Heart right ventricle (tissue), 16 donors: ENCODE measurements at regions not wholly inside any gene's neighbourhood (a gene's known extent, or its start where the extent isn't known, plus 50 kb on each side); places are given as distances from the start of the nearest gene placed in this dataset.
A peak's percentile ranks its signal among the peaks of the same experiment; 100 is the strongest.

Experiments used
- ATAC-seq, 8 donors: fragments of 200-7000 bp; cut with Tn5 transposase; one replicate each; pipeline ENCODE4 v1.9.1; 2020; ENCODE audit warnings: mild to moderate bottlenecking in 8 of 8, moderate library complexity in 8 of 8, moderate number of reproducible peaks in 1 of 8
- DNase-seq, 2 donors: peaks; one replicate each; pipeline ENCODE4 v3.0.0-alpha.2; 2020
- H3K27ac ChIP-seq, 10 donors: fragments of 200-600 bp; sonication (generic) in 2 of 10; one replicate each; pipeline versions ENCODE4 v1.5.0 to v1.8.0; 2020 to 2022; ENCODE audit warnings: mild to moderate bottlenecking in 3 of 10
- H3K27me3 ChIP-seq, 7 donors: fragments of 200-600 bp; one replicate each; pipeline ENCODE4 v1.8.0; 2021 to 2022; ENCODE audit warnings: mild to moderate bottlenecking in 2 of 7
- H3K36me3 ChIP-seq, 9 donors: fragments of 200-600 bp; sonication (generic) in 1 of 9; one replicate each; pipeline versions ENCODE4 v1.5.0 to v1.8.0; 2020 to 2022; ENCODE audit warnings: mild to moderate bottlenecking in 2 of 9
- H3K4me1 ChIP-seq, 9 donors: fragments of 200-600 bp; sonication (generic) in 1 of 9; one replicate each; pipeline versions ENCODE4 v1.5.0 to v1.8.0; 2020 to 2022; ENCODE audit warnings: mild to moderate bottlenecking in 4 of 9
- H3K4me3 ChIP-seq, 10 donors: fragments of 200-600 bp; sonication (generic) in 2 of 10; one replicate each; pipeline versions ENCODE4 v1.5.0 to v1.8.0; 2020 to 2022; ENCODE audit warnings: mild to moderate bottlenecking in 7 of 10, moderate library complexity in 2 of 10
- H3K9me3 ChIP-seq, 11 donors: fragments of 200-600 bp in 10 of 11; sonication (generic) in 2 of 11; one replicate each; pipeline versions ENCODE4 v1.5.0 to v1.8.0; 2013 to 2022; ENCODE audit warnings: mild to moderate bottlenecking in 2 of 11, control low read depth in 1 of 11, moderate library complexity in 1 of 11
- CTCF ChIP-seq, 9 donors: fragments of 200-600 bp; sonication (generic) in 2 of 9; IDR thresholded peaks; one replicate each; pipeline versions ENCODE4 v1.5.0 to v1.8.0; 2021 to 2022; ENCODE audit warnings: antibody characterized with exemption in 9 of 9, mild to moderate bottlenecking in 5 of 9, moderate library complexity in 1 of 9
- WGBS, 2 donors: extraction: QIAGEN DNeasy Blood & Tissue Kit; methylation state at CpG; one replicate each; pipeline ENCODE4 v1.1.7; 2013; ENCODE audit warnings: inconsistent platforms in 1 of 2; 5-methylcytosine and 5-hydroxymethylcytosine counted together
- intact Hi-C, 10 donors: fragments of 100-400 bp; cut with DNase I; formaldehyde crosslinking; loops; one replicate each; pipeline versions ENCODE4 v1.11.1 to v1.14.2; 2022
- donor health status: Arrhythmogenic right ventricular cardiomyopathy.
- donor health status: ischemic (EF 13 %, LVEDD 7.1; RV severe dilation, severe dysfunction).
- donor health status: healthy with polysubstance abuse.
- donor health status: DM: no; HTN: yes; CAD: no.
- donor health status: DM: no; HTN: no; CAD: no.
- donor health status: ischemic (EF 25% LVEDD 6.9; RV normal size, moderate dysfunction).
- donor health status: ischemic (EF 25% LVEDD 5.7; RV mildly dilated, moderate dysfunction).
- donor health status: healthy.
- donor health status: DM: yes; HTN: yes; CAD: no.
- donor health status: Ischemic cardiomyopathy.
- donor health status: ischemic (EF 35%, LVEDD 5.7; RV mildly dilated, moderate dysfunction).
- donor health status: nonischemic (EF 11% LVEDD 7.7; RV severe dilation, severe dysfunction).
- donor health status: DM: yes; HTN: yes; CAD: no.
- donor health status: PGD.
- donor health status: ischemic (EF 29% LVEDD 5.4; RV normal size, mild dysfunction).
- donor health status: nonischemic (EF 23%, LVEDD 6.1; RV moderate dilation, normal function).

- 80 to 84% methylated on average over 3 of the region's 3 CpGs for WGBS, 2 donors
- TF ChIP-seq CTCF (IDR thresholded peaks at IDR 0.05): no peak
- Histone ChIP-seq H3K27me3 (no peaks in the 10 kb centered on the region), H3K9me3 (no peaks in the 10 kb centered on the region), H3K27ac (no peak overlapping the region), H3K4me3 (no peak overlapping the region), H3K4me1 (no peaks in the 10 kb centered on the region), H3K36me3 (no peaks in the 10 kb centered on the region)
- ATAC-seq: no peak
- intact Hi-C loops: no loop called here
- no peak for DNase-seq
Observed at GRCh38 chr18:69152436-69152835, 248.3 kb upstream of the DOK6 start.

GRCh38 chr18:69157906-69158305 lies 242.8 kb upstream of the DOK6 start:
- no peak overlapping the region for H3K4me3 ChIP-seq
- no peaks in the 10 kb centered on the region for H3K27me3 ChIP-seq
- ATAC-seq: no peak
- no peak for TF ChIP-seq CTCF (IDR thresholded peaks at IDR 0.05)
- peaks cover 0 to 8% (median 0%) of the 10 kb centered on the region in 9 donors for H3K4me1 ChIP-seq
- intact Hi-C loops: no loop called here
- no peak for DNase-seq
- no peak overlapping the region for H3K27ac ChIP-seq
- no peaks in the 10 kb centered on the region for H3K9me3 ChIP-seq
- WGBS, 2 donors: 91 to 92% methylated on average over 10 of the region's 10 CpGs
- H3K36me3 ChIP-seq: no peaks in the 10 kb centered on the region

- Histone ChIP-seq H3K9me3 (no peaks in the 10 kb centered on the region), H3K4me1 (peaks cover 0 to 8% (median 0%) of the 10 kb centered on the region in 9 donors), H3K27ac (peak overlapping the region in 1 of 10 donors; percentile 51), H3K4me3 (no peak overlapping the region), H3K36me3 (no peaks in the 10 kb centered on the region), H3K27me3 (no peaks in the 10 kb centered on the region)
- ATAC-seq (no peak), DNase-seq (no peak)
- intact Hi-C loops: no loop called here
- 72 to 73% methylated on average over 6 of the region's 6 CpGs for WGBS, 2 donors
- no peak for TF ChIP-seq CTCF (IDR thresholded peaks at IDR 0.05)
Observed at GRCh38 chr18:69158944-69159343, 241.7 kb upstream of the DOK6 start.

DNA sequence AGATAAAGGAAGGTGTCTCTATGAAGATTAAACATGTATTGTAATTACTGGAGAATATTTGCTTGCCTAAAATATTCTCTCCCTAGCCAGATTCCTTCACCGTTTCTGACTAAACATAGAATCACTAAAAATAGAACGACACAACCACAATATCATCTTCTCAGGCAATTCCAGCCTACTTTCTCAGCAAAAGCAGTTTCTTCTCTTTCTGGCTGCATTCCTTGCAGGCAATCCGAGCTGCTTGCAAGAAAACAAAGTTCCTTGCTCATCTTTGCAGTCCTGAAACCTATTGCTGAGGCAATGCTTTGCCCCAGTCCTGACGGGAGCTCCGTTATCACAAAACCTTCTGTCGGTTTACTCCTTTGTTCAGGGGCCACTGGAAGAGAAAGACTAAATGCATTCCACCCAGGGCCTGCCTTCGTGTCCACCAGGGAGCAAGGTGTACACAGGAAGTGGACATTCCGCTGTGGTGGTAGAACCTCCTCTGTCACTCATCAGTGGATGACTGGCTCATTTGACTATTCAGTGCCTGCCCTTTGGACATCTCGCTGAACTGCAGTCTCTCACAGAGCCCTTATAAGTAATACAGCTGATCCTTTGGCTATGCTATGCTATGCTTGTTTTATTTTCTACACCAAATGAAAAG lies 239.2 kb upstream of the DOK6 start:
- TF ChIP-seq CTCF (IDR thresholded peaks at IDR 0.05): peak in 1 of 9 donors; percentile 12
- H3K4me3 ChIP-seq: peak overlapping the region in 9 of 10 donors; percentile 16 to 46 (median 31)
- 23 to 26% methylated on average over 9 of the region's 9 CpGs for WGBS, 2 donors
- H3K36me3 ChIP-seq: no peaks in the 10 kb centered on the region
- H3K9me3 ChIP-seq: no peaks in the 10 kb centered on the region
- peaks cover 0 to 8% (median 0%) of the 10 kb centered on the region in 9 donors for H3K4me1 ChIP-seq
- intact Hi-C loops: no loop called here
- no peaks in the 10 kb centered on the region for H3K27me3 ChIP-seq
- H3K27ac ChIP-seq: peak overlapping the region in 2 of 10 donors; percentile 4 to 28
- ATAC-seq (peak in 7 of 8 donors; percentile 47 to 72 (median 63)), DNase-seq (no peak)
